ENCODE measurements at regions not wholly inside any gene's neighbourhood (a gene's known extent, or its start where the extent isn't known, plus 50 kb on each side); places are given as distances from the start of the nearest gene placed in this dataset.

GRCh38 chr5:162721125-162721524, 653.6 kb downstream of the GABRG2 start:
- POLR2A ChIA-PET: no interaction called here
- CTCF ChIA-PET: no interaction called here
- ATAC-seq (no peak), DNase-seq (no peak)
- no peaks in the 10 kb centered on the region for H3K27me3 Mint-ChIP-seq
- no peak overlapping the region for H3K4me3 Mint-ChIP-seq
- no peak overlapping the region for H3K27ac Mint-ChIP-seq
- intact Hi-C loops (cut with DNase I, micrococcal nuclease): loop anchor here in 1 of 2 experiments (2.0 kb wide), 1 partner anchor 58 kb away; no protein-coding TSS in a partner anchor
- H3K36me3 Mint-ChIP-seq (ENCODE audit: low read depth): no peaks in the 10 kb centered on the region
- peaks cover 26% of the 10 kb centered on the region for H3K9me3 Mint-ChIP-seq (ENCODE audit: low read depth)
- no peaks in the 10 kb centered on the region for H3K4me1 Mint-ChIP-seq

DNA sequence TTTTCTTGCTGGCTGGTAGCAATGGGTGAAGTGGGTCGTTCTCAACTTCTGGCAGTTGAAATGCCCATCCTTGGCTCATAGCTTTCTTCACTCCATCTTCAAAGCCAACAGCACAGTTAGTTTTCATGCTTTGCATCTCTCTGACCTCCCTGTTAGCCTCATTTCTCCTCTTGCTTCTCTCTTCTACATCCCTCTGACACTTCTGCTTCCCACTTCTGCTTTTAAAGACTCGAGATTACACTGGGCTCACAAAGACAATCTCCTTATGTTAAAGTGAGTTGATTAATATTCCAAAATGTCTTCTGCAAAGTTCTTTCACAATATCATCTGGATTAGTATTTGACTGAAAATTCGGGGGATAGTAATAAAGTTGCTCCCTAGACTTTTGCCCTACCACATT, 684.8 kb upstream of the CCNG1 start:
- DNase-seq (no peak), ATAC-seq (no peak)
- Mint-ChIP-seq H3K4me1 (no peaks in the 10 kb centered on the region), H3K27me3 (no peaks in the 10 kb centered on the region), H3K27ac (no peak overlapping the region), H3K36me3 (ENCODE audit: low read depth) (no peaks in the 10 kb centered on the region), H3K9me3 (ENCODE audit: low read depth) (peaks cover 11% of the 10 kb centered on the region), H3K4me3 (no peak overlapping the region)
- ChIA-PET CTCF (no interaction called here), POLR2A (no interaction called here)
- intact Hi-C loops (cut with DNase I, micrococcal nuclease): no loop called here

- ChIA-PET CTCF (no interaction called here), POLR2A (no interaction called here)
- DNase-seq (no peak), ATAC-seq (no peak)
- H3K27ac Mint-ChIP-seq: no peak overlapping the region
- no peak overlapping the region for H3K4me3 Mint-ChIP-seq
- no peaks in the 10 kb centered on the region for H3K27me3 Mint-ChIP-seq
- peaks cover 2% of the 10 kb centered on the region for H3K9me3 Mint-ChIP-seq (ENCODE audit: low read depth)
- H3K36me3 Mint-ChIP-seq (ENCODE audit: low read depth): no peaks in the 10 kb centered on the region
- no peaks in the 10 kb centered on the region for H3K4me1 Mint-ChIP-seq
- intact Hi-C loops (cut with DNase I, micrococcal nuclease): no loop called here
These were observed 675.3 kb upstream of the CCNG1 start for GRCh38 chr5:162762119-162762518.

DNA sequence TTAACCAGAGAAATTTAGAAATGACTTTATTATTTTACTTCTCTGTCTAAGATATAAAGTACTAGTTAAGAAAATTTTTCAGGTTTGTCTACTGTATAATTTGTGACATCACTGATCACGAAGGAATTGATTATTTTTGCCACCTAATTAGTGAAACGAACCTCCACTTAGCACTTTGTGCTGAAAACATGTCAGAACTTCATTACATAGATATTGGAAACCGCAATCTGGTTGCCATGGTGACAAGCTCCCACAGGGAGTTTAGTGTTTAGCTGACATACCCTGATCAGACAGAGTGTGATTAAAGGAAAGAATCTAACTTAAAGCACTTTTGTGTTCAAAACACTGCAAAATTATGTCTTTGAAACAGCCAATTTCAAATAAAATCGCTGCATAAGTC, 668.4 kb upstream of the CCNG1 start:
- Mint-ChIP-seq H3K4me3 (no peak overlapping the region), H3K9me3 (ENCODE audit: low read depth) (peaks cover 7% of the 10 kb centered on the region), H3K36me3 (ENCODE audit: low read depth) (no peaks in the 10 kb centered on the region), H3K27ac (no peak overlapping the region), H3K4me1 (no peaks in the 10 kb centered on the region), H3K27me3 (no peaks in the 10 kb centered on the region)
- ChIA-PET CTCF (no interaction called here), POLR2A (no interaction called here)
- intact Hi-C loops (cut with DNase I, micrococcal nuclease): no loop called here
- DNase-seq (no peak), ATAC-seq (no peak)

GRCh38 chr5:162785673-162786072, 651.7 kb upstream of the CCNG1 start:
- Mint-ChIP-seq H3K4me1 (no peaks in the 10 kb centered on the region), H3K36me3 (ENCODE audit: low read depth) (peaks cover 1% of the 10 kb centered on the region), H3K27me3 (no peaks in the 10 kb centered on the region), H3K27ac (no peak overlapping the region), H3K4me3 (no peak overlapping the region), H3K9me3 (ENCODE audit: low read depth) (peaks cover 9% of the 10 kb centered on the region)
- POLR2A ChIA-PET: no interaction called here
- ATAC-seq (no peak), DNase-seq (no peak)
- intact Hi-C loops (cut with DNase I, micrococcal nuclease): no loop called here
- CTCF ChIA-PET: no interaction called here

DNA sequence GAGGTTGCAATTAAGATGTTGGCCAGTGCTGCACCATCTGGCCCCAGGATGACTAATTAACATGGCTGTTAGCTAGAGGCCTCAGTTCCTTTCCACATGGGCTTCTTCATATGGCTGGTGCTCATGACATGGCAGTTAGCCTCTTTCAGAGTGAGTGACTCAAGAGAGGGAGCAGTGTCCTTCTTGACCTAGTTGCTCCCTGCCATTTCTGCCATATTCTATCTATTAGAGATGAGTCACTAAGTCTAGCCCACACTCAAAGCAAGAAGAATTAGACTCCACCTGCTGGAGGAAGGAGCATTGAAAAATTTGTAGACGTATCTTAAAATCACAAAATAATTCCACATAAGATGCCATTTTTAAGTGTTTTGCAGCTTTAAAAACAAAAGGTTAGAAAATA, 651.2 kb upstream of the CCNG1 start:
- ChIA-PET CTCF (interaction anchor here (0.6 kb wide), 1 partner anchor 67 kb away, joined by 3 read pairs; no protein-coding TSS in a partner anchor), POLR2A (no interaction called here)
- ATAC-seq (no peak), DNase-seq (no peak)
- peaks cover 9% of the 10 kb centered on the region for H3K9me3 Mint-ChIP-seq (ENCODE audit: low read depth)
- no peak overlapping the region for H3K27ac Mint-ChIP-seq
- intact Hi-C loops (cut with DNase I, micrococcal nuclease): no loop called here
- H3K4me1 Mint-ChIP-seq: no peaks in the 10 kb centered on the region
- H3K36me3 Mint-ChIP-seq (ENCODE audit: low read depth): peaks cover 1% of the 10 kb centered on the region
- H3K4me3 Mint-ChIP-seq: no peak overlapping the region
- H3K27me3 Mint-ChIP-seq: no peaks in the 10 kb centered on the region

DNA sequence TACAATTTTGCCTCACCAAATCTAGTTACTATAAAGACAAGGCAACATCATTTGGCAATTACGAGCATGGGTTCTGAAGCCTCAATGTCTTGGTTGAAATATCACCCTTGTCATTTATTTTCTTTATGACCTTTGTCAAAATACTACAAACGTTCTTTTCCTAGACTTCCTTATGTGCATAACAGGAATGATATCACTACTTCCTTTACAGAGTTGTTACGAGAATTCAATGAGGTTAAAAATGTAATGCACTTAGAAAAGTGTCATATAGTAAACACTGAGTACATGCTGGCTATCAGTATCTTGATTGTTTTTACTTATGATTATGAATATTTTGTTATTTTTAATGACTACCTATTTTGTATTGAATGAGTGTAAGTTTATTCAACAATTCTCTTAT, 640.9 kb upstream of the CCNG1 start:
- Mint-ChIP-seq H3K27me3 (no peaks in the 10 kb centered on the region), H3K4me3 (no peak overlapping the region), H3K27ac (no peak overlapping the region), H3K9me3 (ENCODE audit: low read depth) (peaks cover 2% of the 10 kb centered on the region), H3K4me1 (no peaks in the 10 kb centered on the region), H3K36me3 (ENCODE audit: low read depth) (no peaks in the 10 kb centered on the region)
- DNase-seq (no peak), ATAC-seq (no peak)
- intact Hi-C loops (cut with DNase I, micrococcal nuclease): no loop called here
- CTCF ChIA-PET: no interaction called here
- POLR2A ChIA-PET: no interaction called here

DNA sequence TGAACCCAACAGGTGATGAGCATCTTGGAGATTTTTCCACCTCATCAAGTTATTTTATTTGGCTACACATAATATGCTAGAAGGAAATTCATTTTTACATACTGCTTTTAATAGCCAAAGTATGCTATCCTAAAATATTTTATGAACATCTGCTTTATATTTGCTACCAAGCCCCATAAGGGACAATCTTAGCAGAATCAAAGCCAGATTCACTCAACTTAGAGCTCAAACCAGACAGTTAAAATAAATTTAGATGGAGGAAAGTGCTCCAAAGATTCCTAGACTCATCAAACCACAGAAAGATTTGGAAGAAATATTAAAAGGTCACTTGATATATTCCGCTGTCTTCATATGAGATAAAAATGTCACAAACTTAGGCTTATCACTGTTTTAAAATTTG, 637.1 kb upstream of the CCNG1 start:
- Mint-ChIP-seq H3K4me1 (no peaks in the 10 kb centered on the region), H3K36me3 (ENCODE audit: low read depth) (no peaks in the 10 kb centered on the region), H3K27ac (no peak overlapping the region), H3K4me3 (no peak overlapping the region), H3K9me3 (ENCODE audit: low read depth) (peaks cover 3% of the 10 kb centered on the region), H3K27me3 (no peaks in the 10 kb centered on the region)
- intact Hi-C loops (cut with DNase I, micrococcal nuclease): no loop called here
- ChIA-PET CTCF (interaction anchor here (0.5 to 1.1 kb wide), 2 partner anchors 15 to 42 kb away, joined by 3 read pairs; no protein-coding TSS in a partner anchor), POLR2A (interaction anchor here (0.6 kb wide), 1 partner anchor 53 kb away, joined by 5 read pairs; no protein-coding TSS in a partner anchor)
- ATAC-seq (no peak), DNase-seq (no peak)

GRCh38 chr5:162801235-162801634, 636.2 kb upstream of the CCNG1 start:
- no peaks in the 10 kb centered on the region for H3K36me3 Mint-ChIP-seq (ENCODE audit: low read depth)
- H3K4me3 Mint-ChIP-seq: no peak overlapping the region
- DNase-seq (no peak), ATAC-seq (no peak)
- H3K9me3 Mint-ChIP-seq (ENCODE audit: low read depth): peaks cover 3% of the 10 kb centered on the region
- ChIA-PET CTCF (interaction anchor here (0.6 kb wide), 1 partner anchor 12 kb away, joined by 3 read pairs; no protein-coding TSS in a partner anchor), POLR2A (no interaction called here)
- no peak overlapping the region for H3K27ac Mint-ChIP-seq
- no peaks in the 10 kb centered on the region for H3K27me3 Mint-ChIP-seq
- no peaks in the 10 kb centered on the region for H3K4me1 Mint-ChIP-seq
- intact Hi-C loops (cut with DNase I, micrococcal nuclease): no loop called here

DNA sequence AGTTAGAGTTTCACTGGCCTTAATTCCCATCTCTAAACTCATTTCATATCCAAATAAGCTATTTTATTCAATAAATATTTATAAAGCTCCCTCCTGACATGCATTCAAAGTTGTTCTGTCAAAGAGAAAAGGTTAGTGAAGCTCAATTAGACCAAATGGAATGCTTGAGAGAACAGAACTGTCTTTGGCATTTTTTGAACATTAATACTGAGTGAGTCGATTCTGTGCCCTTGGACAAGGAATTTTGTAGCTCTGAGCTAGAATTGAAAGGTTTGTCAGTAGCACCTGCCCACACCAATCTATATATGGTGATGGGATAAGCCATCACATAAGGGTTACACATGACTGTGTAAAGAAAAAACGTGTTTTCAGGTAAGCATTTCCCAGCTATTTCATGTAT, 631.2 kb upstream of the CCNG1 start:
- intact Hi-C loops (cut with DNase I, micrococcal nuclease): no loop called here
- POLR2A ChIA-PET: no interaction called here
- H3K4me3 Mint-ChIP-seq: no peak overlapping the region
- no peaks in the 10 kb centered on the region for H3K4me1 Mint-ChIP-seq
- ATAC-seq (no peak), DNase-seq (no peak)
- CTCF ChIA-PET: no interaction called here
- H3K27ac Mint-ChIP-seq: no peak overlapping the region
- H3K9me3 Mint-ChIP-seq (ENCODE audit: low read depth): peaks cover 1% of the 10 kb centered on the region
- no peaks in the 10 kb centered on the region for H3K27me3 Mint-ChIP-seq
- no peaks in the 10 kb centered on the region for H3K36me3 Mint-ChIP-seq (ENCODE audit: low read depth)

- no peak for DNase-seq
- CTCF ChIA-PET: no interaction called here
- ATAC-seq: no peak
- POLR2A ChIA-PET: no interaction called here
- Mint-ChIP-seq H3K27me3 (no peaks in the 10 kb centered on the region), H3K4me3 (no peak overlapping the region), H3K9me3 (ENCODE audit: low read depth) (peaks cover 3% of the 10 kb centered on the region), H3K27ac (no peak overlapping the region), H3K36me3 (ENCODE audit: low read depth) (no peaks in the 10 kb centered on the region), H3K4me1 (no peaks in the 10 kb centered on the region)
- intact Hi-C loops (cut with DNase I, micrococcal nuclease): no loop called here
These were observed 626.3 kb upstream of the CCNG1 start for GRCh38 chr5:162811071-162811470.

GRCh38 chr5:162816816-162817215, 620.6 kb upstream of the CCNG1 start:
- Mint-ChIP-seq H3K9me3 (ENCODE audit: low read depth) (peaks cover 3% of the 10 kb centered on the region), H3K4me3 (no peak overlapping the region), H3K36me3 (ENCODE audit: low read depth) (no peaks in the 10 kb centered on the region), H3K27ac (no peak overlapping the region), H3K4me1 (no peaks in the 10 kb centered on the region), H3K27me3 (no peaks in the 10 kb centered on the region)
- ATAC-seq (no peak), DNase-seq (no peak)
- intact Hi-C loops (cut with DNase I, micrococcal nuclease): no loop called here
- CTCF ChIA-PET: no interaction called here
- POLR2A ChIA-PET: no interaction called here

DNA sequence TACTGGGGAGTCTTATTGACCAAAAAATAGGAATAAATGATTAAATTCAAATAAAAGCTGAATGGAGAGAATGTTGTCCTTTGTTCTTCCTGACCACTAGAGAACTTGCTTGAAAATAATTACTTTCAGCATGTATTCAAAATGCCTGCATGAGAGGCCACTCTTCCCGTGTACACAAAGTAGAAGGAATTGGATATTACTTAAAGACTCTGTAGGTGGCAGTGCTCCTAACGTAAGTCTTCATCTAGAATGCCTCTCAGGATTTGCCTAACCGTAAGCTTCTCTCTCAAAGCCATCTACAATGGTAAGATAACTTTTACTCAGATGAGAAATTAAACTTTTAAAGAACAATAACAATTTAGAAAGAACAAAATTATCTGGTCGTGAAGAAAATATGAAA, 620.0 kb upstream of the CCNG1 start:
- POLR2A ChIA-PET: no interaction called here
- Mint-ChIP-seq H3K27ac (no peak overlapping the region), H3K36me3 (ENCODE audit: low read depth) (no peaks in the 10 kb centered on the region), H3K4me1 (no peaks in the 10 kb centered on the region), H3K4me3 (no peak overlapping the region), H3K27me3 (no peaks in the 10 kb centered on the region), H3K9me3 (ENCODE audit: low read depth) (peaks cover 4% of the 10 kb centered on the region)
- DNase-seq: no peak
- CTCF ChIA-PET: no interaction called here
- intact Hi-C loops (cut with DNase I, micrococcal nuclease): no loop called here
- no peak for ATAC-seq
